ENCODE measurements at regions not wholly inside any gene's neighbourhood (a gene's known extent, or its start where the extent isn't known, plus 50 kb on each side); places are given as distances from the start of the nearest gene placed in this dataset.

- no TSS peak for BruUV-seq (replicated peaks)
- intact Hi-C loops (cut with micrococcal nuclease), result loop anchor here (10.0 kb wide), 2 partner anchors 140 to 400 kb away; no protein-coding TSS in a partner anchor
- peak overlapping the region; percentile 13 for H3K27ac Mint-ChIP-seq (ENCODE audit: low read depth, unreplicated experiment)
- H3K9me3 Mint-ChIP-seq (ENCODE audit: unreplicated experiment), result no peaks in the 10 kb centered on the region
- H3K36me3 Mint-ChIP-seq (ENCODE audit: insufficient read depth, unreplicated experiment), result no peaks in the 10 kb centered on the region
- TF ChIP-seq CTCF (IDR thresholded peaks at IDR 0.05; ENCODE audit: unreplicated experiment), result no peak
- DNase-seq (ENCODE audit: unreplicated experiment), result peak; percentile 40
- H3K4me1 Mint-ChIP-seq (ENCODE audit: insufficient read depth, unreplicated experiment), result peaks cover 35% of the 10 kb centered on the region
- POLR2A ChIA-PET, result no interaction called here
- CTCF ChIA-PET, result interaction anchor here (0.8 kb wide), 1 partner anchor 239 kb away, joined by 3 read pairs; no protein-coding TSS in a partner anchor
- no peaks in the 10 kb centered on the region for H3K27me3 Mint-ChIP-seq (ENCODE audit: insufficient read depth, unreplicated experiment)
- H3K4me3 Mint-ChIP-seq (ENCODE audit: unreplicated experiment), result no peak overlapping the region
Observed at GRCh38 chr9:85114799-85115198, 445.3 kb downstream of the NTRK2 start.

DNA sequence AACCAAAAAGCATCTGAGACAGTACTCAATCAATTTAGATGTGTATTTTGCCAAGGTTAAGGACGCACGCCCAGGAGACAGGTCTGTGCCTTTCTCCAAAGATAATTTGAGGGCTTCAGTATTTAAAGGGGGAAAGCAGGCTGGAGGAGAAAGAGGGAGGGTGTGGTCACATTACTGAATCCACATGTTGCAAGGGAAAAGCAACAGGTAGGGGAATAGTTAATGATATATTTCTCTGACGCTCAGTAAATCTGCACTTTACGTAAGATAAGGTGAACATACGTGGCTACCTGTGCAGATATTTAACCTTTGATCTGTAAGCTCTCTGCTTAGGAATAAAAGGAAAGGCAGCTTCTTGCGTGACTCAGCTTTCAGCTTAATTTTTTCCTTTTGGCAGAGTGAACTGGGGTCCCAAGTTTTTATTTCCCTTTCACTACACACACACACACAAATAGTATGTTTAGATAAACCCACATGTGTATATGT is 443.4 kb downstream of the NTRK2 start:
- intact Hi-C loops (cut with micrococcal nuclease), result loop anchor here (10.0 kb wide), 2 partner anchors 138 to 402 kb away; no protein-coding TSS in a partner anchor
- H3K4me1 Mint-ChIP-seq (ENCODE audit: insufficient read depth, unreplicated experiment), result peaks cover 26% of the 10 kb centered on the region
- DNase-seq (ENCODE audit: unreplicated experiment), result no peak
- CTCF ChIA-PET, result interaction anchor here (0.5 to 0.6 kb wide), 2 partner anchors 54 to 280 kb away, joined by 3 to 5 read pairs; no protein-coding TSS in a partner anchor
- no peak overlapping the region for H3K27ac Mint-ChIP-seq (ENCODE audit: low read depth, unreplicated experiment)
- H3K36me3 Mint-ChIP-seq (ENCODE audit: insufficient read depth, unreplicated experiment), result no peaks in the 10 kb centered on the region
- BruUV-seq (replicated peaks), result no TSS peak
- no peak for TF ChIP-seq CTCF (IDR thresholded peaks at IDR 0.05; ENCODE audit: unreplicated experiment)
- H3K27me3 Mint-ChIP-seq (ENCODE audit: insufficient read depth, unreplicated experiment), result no peaks in the 10 kb centered on the region
- H3K9me3 Mint-ChIP-seq (ENCODE audit: unreplicated experiment), result no peaks in the 10 kb centered on the region
- POLR2A ChIA-PET, result no interaction called here
- H3K4me3 Mint-ChIP-seq (ENCODE audit: unreplicated experiment), result no peak overlapping the region

- Mint-ChIP-seq H3K9me3 (ENCODE audit: unreplicated experiment) (no peaks in the 10 kb centered on the region), H3K36me3 (ENCODE audit: insufficient read depth, unreplicated experiment) (no peaks in the 10 kb centered on the region), H3K27ac (ENCODE audit: low read depth, unreplicated experiment) (no peak overlapping the region), H3K27me3 (ENCODE audit: insufficient read depth, unreplicated experiment) (no peaks in the 10 kb centered on the region), H3K4me1 (ENCODE audit: insufficient read depth, unreplicated experiment) (peaks cover 20% of the 10 kb centered on the region), H3K4me3 (ENCODE audit: unreplicated experiment) (no peak overlapping the region)
- no TSS peak for BruUV-seq (replicated peaks)
- ChIA-PET POLR2A (no interaction called here), CTCF (interaction anchor here (0.6 kb wide), 1 partner anchor 280 kb away, joined by 5 read pairs; no protein-coding TSS in a partner anchor)
- intact Hi-C loops (cut with micrococcal nuclease), result loop anchor here (10.0 kb wide), 2 partner anchors 138 to 402 kb away; no protein-coding TSS in a partner anchor
- no peak for DNase-seq (ENCODE audit: unreplicated experiment)
- no peak for TF ChIP-seq CTCF (IDR thresholded peaks at IDR 0.05; ENCODE audit: unreplicated experiment)
Observed at GRCh38 chr9:85112391-85112790, 442.9 kb downstream of the NTRK2 start.

GRCh38 chr9:85108746-85109145 is 439.2 kb downstream of the NTRK2 start:
- no TSS peak for BruUV-seq (replicated peaks)
- Mint-ChIP-seq H3K27me3 (ENCODE audit: insufficient read depth, unreplicated experiment) (peaks cover 19% of the 10 kb centered on the region), H3K4me1 (ENCODE audit: insufficient read depth, unreplicated experiment) (no peaks in the 10 kb centered on the region), H3K27ac (ENCODE audit: low read depth, unreplicated experiment) (no peak overlapping the region), H3K4me3 (ENCODE audit: unreplicated experiment) (no peak overlapping the region), H3K9me3 (ENCODE audit: unreplicated experiment) (no peaks in the 10 kb centered on the region), H3K36me3 (ENCODE audit: insufficient read depth, unreplicated experiment) (no peaks in the 10 kb centered on the region)
- intact Hi-C loops (cut with micrococcal nuclease), result loop anchor here (1.0 kb wide), 1 partner anchor 151 kb away; no protein-coding TSS in a partner anchor
- TF ChIP-seq CTCF (IDR thresholded peaks at IDR 0.05; ENCODE audit: unreplicated experiment), result no peak
- no peak for DNase-seq (ENCODE audit: unreplicated experiment)
- ChIA-PET CTCF (no interaction called here), POLR2A (interaction anchor here (0.7 kb wide), 1 partner anchor 477 kb away, joined by 3 read pairs; no protein-coding TSS in a partner anchor)

All from MCF 10A (cell line).